ENCODE measurements at regions not wholly inside any gene's neighbourhood (a gene's known extent, or its start where the extent isn't known, plus 50 kb on each side); places are given as distances from the start of the nearest gene placed in this dataset.

DNA sequence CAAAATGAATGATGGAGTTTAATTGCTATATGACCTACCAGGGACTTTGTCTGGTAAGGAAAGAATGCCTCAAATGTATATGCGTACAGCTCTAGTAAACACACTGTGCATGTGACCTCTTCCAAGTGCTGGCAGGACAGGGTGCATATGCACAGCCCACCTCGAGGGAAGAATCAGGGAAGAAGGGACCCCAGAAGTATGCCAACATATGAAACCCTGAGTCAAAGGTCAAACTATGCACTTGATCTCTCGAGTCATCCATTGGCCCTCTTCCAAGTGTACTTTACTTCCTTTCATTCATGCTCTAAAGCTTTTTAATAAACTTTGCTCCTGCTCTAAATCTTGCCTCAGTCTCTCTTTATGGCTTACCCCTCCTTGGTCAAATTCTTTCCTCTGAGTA, 804.6 kb upstream of the COX7C start:
- H3K27me3 Mint-ChIP-seq (ENCODE audit: low read depth) = no peaks in the 10 kb centered on the region
- TF ChIP-seq, protein P1, sequence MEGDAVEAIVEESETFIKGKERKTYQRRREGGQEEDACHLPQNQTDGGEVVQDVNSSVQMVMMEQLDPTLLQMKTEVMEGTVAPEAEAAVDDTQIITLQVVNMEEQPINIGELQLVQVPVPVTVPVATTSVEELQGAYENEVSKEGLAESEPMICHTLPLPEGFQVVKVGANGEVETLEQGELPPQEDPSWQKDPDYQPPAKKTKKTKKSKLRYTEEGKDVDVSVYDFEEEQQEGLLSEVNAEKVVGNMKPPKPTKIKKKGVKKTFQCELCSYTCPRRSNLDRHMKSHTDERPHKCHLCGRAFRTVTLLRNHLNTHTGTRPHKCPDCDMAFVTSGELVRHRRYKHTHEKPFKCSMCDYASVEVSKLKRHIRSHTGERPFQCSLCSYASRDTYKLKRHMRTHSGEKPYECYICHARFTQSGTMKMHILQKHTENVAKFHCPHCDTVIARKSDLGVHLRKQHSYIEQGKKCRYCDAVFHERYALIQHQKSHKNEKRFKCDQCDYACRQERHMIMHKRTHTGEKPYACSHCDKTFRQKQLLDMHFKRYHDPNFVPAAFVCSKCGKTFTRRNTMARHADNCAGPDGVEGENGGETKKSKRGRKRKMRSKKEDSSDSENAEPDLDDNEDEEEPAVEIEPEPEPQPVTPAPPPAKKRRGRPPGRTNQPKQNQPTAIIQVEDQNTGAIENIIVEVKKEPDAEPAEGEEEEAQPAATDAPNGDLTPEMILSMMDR (IDR thresholded peaks at IDR 0.05; ENCODE audit: unreplicated experiment) = no peak

GRCh38 chr5:85814596-85814995, 803.1 kb upstream of the COX7C start:
- Mint-ChIP-seq H3K36me3 (no peaks in the 10 kb centered on the region), H3K27ac (peak overlapping the region; percentile 95), H3K9me3 (no peaks in the 10 kb centered on the region), H3K4me3 (no peak overlapping the region), H3K4me1 (peaks cover 23% of the 10 kb centered on the region), H3K27me3 (ENCODE audit: low read depth) (no peaks in the 10 kb centered on the region)
- TF ChIP-seq, protein P1 (IDR thresholded peaks at IDR 0.05; ENCODE audit: unreplicated experiment) = no peak
- no peak for DNase-seq (ENCODE audit: low spot score in 2 of 2, unreplicated experiment in 2 of 2)

More for the DNA sequence above, 804.6 kb upstream of the COX7C start:
- H3K36me3 Mint-ChIP-seq = no peaks in the 10 kb centered on the region
- no peak overlapping the region for H3K4me3 Mint-ChIP-seq
- peaks cover 23% of the 10 kb centered on the region for H3K4me1 Mint-ChIP-seq
- no peak for DNase-seq (ENCODE audit: low spot score in 2 of 2, unreplicated experiment in 2 of 2)
- no peaks in the 10 kb centered on the region for H3K9me3 Mint-ChIP-seq
- H3K27ac Mint-ChIP-seq = no peak overlapping the region

DNA sequence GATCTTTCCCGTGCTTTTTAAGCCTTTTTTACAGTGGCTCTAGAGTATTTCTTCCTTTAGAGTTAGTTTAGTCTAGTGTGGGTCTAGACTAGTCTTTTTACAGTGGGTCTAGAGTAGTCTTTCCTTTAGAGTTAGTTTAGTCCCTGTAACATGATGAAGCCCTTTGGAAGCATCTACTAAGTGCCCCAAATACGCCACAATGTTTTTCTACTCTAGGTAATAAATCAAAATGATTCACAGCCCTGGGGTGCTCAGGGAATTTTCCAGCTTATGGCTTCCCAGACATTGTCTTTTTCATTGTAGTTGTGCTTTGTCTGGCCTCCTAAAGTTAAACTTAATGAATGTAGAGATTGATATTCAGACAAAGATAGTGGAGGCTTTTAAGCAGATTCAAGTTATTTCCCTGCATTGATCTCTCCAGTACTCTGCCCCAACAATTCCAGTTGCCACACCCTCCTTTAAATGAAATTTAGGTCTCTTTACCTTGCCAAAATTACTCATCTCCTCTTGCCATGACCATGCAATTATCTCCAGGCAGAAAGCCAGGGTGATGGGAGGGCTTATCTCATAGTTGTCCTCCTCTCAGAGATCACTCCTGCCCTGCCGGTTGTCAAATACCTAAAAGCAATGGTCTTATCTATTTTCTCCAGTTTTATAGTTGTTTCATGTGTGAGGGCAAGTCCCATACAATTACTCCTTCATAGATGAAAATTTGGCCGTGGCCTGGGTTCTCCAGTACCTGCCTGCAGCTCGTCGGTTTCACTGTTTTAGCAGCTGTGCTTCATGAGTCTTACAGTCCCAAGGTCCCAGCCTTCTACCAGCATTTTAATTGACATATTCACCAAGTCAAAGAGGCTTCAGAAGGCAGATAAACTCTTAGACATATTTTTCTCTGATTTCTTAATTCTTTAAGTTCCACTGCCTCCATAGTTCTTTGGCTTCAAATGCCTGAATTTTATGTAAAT, 794.0 kb upstream of the COX7C start:
- Mint-ChIP-seq H3K27me3 (ENCODE audit: low read depth) (no peaks in the 10 kb centered on the region), H3K4me3 (no peak overlapping the region), H3K27ac (peak overlapping the region; percentile 10), H3K4me1 (peaks cover 13% of the 10 kb centered on the region), H3K9me3 (no peaks in the 10 kb centered on the region), H3K36me3 (no peaks in the 10 kb centered on the region)
- TF ChIP-seq, protein P1 (IDR thresholded peaks at IDR 0.05; ENCODE audit: unreplicated experiment) = no peak
- DNase-seq (ENCODE audit: low spot score in 2 of 2, unreplicated experiment in 2 of 2) = no peak

DNA sequence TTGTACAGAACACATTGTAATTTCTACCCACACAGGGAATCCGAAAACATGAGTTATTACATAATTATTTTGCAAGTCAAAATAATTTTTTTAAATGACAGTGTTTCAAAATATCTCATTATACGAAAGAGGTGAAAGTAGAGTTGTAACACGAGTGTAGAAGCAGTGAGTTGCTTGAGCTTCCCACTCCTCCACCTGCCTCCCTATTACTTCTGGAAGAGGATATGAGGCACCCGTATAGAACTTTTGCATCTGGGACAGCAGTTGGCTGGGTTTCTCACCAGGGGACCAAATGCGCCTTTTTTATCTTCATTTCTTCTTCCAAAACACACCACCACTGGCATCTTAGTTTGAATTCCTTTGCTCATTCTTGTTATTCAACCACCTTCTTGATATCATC, 779.0 kb upstream of the COX7C start:
- TF ChIP-seq, protein P1 (IDR thresholded peaks at IDR 0.05; ENCODE audit: unreplicated experiment) = no peak
- Mint-ChIP-seq H3K9me3 (peaks cover 7% of the 10 kb centered on the region), H3K27me3 (ENCODE audit: low read depth) (no peaks in the 10 kb centered on the region), H3K4me3 (no peak overlapping the region), H3K36me3 (no peaks in the 10 kb centered on the region), H3K27ac (no peak overlapping the region), H3K4me1 (no peaks in the 10 kb centered on the region)
- no peak for DNase-seq (ENCODE audit: low spot score in 2 of 2, unreplicated experiment in 2 of 2)

DNA sequence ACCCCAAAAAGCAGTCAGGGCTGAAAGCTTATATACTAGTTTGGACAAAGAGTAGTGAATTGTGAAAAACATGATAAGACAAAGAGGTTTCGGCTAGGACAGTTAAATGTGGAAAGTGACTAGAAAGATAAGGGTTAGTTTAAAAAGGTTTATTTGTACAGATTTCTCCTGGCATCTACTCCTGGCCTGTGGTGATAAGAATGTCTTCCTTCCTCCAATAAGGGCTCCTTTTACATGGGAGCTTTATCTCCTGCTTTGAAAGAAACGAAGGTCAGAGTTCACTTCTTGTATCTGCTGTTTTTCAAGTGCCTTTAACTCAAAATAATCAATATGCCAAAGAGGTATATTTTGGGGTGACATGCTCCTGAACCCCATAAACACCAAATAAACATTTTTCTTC, 776.1 kb upstream of the COX7C start:
- TF ChIP-seq, protein P1 (IDR thresholded peaks at IDR 0.05; ENCODE audit: unreplicated experiment) = no peak
- DNase-seq (ENCODE audit: low spot score in 2 of 2, unreplicated experiment in 2 of 2) = no peak
- H3K36me3 Mint-ChIP-seq = no peaks in the 10 kb centered on the region
- H3K9me3 Mint-ChIP-seq = peaks cover 18% of the 10 kb centered on the region
- H3K27me3 Mint-ChIP-seq (ENCODE audit: low read depth) = no peaks in the 10 kb centered on the region
- no peak overlapping the region for H3K27ac Mint-ChIP-seq
- H3K4me3 Mint-ChIP-seq = no peak overlapping the region
- H3K4me1 Mint-ChIP-seq = no peaks in the 10 kb centered on the region

Measured in mesothelial cell of epicardium (in vitro differentiated cells).